WTC11 (cell line): ENCODE measurements at regions not wholly inside any gene's neighbourhood (a gene's known extent, or its start where the extent isn't known, plus 50 kb on each side); places are given as distances from the start of the nearest gene placed in this dataset.

Experiments
- ATAC-seq: fragments of 200-7000 bp; cut with Tn5 transposase; 2 replicates; pipeline ENCODE4 v1.10.0; 2021; ENCODE audit warnings: mild to moderate bottlenecking, moderate library complexity
- CTCF ChIA-PET: fragments of 300-600 bp; sonication (Branson Sonifier 250); formaldehyde crosslinking; loops from one replicate; lab custom pipeline; 2021; ENCODE audit warnings: antibody characterized with exemption; lab: Charles Lee
- POLR2A ChIA-PET: fragments of 350-600 bp; sonication (Branson Sonifier 250); formaldehyde crosslinking; loops from one replicate; lab custom pipeline; 2021; ENCODE audit warnings: antibody characterized with exemption; lab: Charles Lee
- DNase-seq: peaks from one replicate; pipeline ENCODE4 v3.0.0; 2021; ENCODE audit warnings: low spot score
- H3K27ac Mint-ChIP-seq: 2 replicates; pipeline ENCODE4 v1.8.0; 2021; ENCODE audit warnings: mixed read lengths
- H3K27me3 Mint-ChIP-seq: 2 replicates; pipeline ENCODE4 v1.8.0; 2021; ENCODE audit warnings: low read depth, mild to moderate bottlenecking, moderate library complexity, mixed read lengths
- H3K36me3 Mint-ChIP-seq: 2 replicates; pipeline ENCODE4 v1.8.0; 2021; ENCODE audit warnings: mixed read lengths
- H3K4me1 Mint-ChIP-seq: 2 replicates; pipeline ENCODE4 v1.8.0; 2022; ENCODE audit warnings: mixed read lengths
- H3K4me3 Mint-ChIP-seq: 2 replicates; pipeline ENCODE4 v1.8.0; 2021; ENCODE audit warnings: mild to moderate bottlenecking, moderate library complexity, mixed read lengths
- H3K9me3 Mint-ChIP-seq: 2 replicates; pipeline ENCODE4 v1.8.0; 2021; ENCODE audit warnings: mixed read lengths
- ELF4 ChIP-seq: sonication (generic); formaldehyde crosslinking; IDR thresholded peaks from 2 replicates; pipeline ENCODE4 v1.8.1; 2022; ENCODE audit warnings: low read depth, mild to moderate bottlenecking, moderate library complexity, missing genetic modification reagents
- EMX1 ChIP-seq: fragments of 250-450 bp; sonication (Bioruptor Pico); IDR thresholded peaks from 2 replicates; pipeline ENCODE4 v1.8.0; 2021; ENCODE audit warnings: mild to moderate bottlenecking
- ERG ChIP-seq: fragments of 250-450 bp; sonication (Bioruptor Pico); IDR thresholded peaks from 2 replicates; pipeline ENCODE4 v1.8.0; 2021; ENCODE audit warnings: mild to moderate bottlenecking
- FOXJ3 ChIP-seq: sonication (generic); formaldehyde crosslinking; IDR thresholded peaks from 2 replicates; pipeline ENCODE4 v1.9.0; 2021; ENCODE audit warnings: missing genetic modification reagents, mild to moderate bottlenecking, borderline replicate concordance
- FOXK1 ChIP-seq: sonication (generic); formaldehyde crosslinking; IDR thresholded peaks from 2 replicates; pipeline ENCODE4 v1.8.0; 2022; ENCODE audit warnings: mild to moderate bottlenecking, moderate library complexity, missing genetic modification reagents
- FOXP1 ChIP-seq: sonication (generic); formaldehyde crosslinking; IDR thresholded peaks from 2 replicates; pipeline ENCODE4 v1.8.0; 2022; ENCODE audit warnings: missing genetic modification reagents, mild to moderate bottlenecking, moderate library complexity, borderline replicate concordance
- GRHL2 ChIP-seq: fragments of 250-450 bp; sonication (Bioruptor Pico); IDR thresholded peaks from 2 replicates; pipeline ENCODE4 v1.8.0; 2022; ENCODE audit warnings: mild to moderate bottlenecking, moderate library complexity; ENCODE audit not compliant: insufficient replicate concordance, severe bottlenecking
- HMGA2 ChIP-seq: fragments of 250-450 bp; sonication (Bioruptor Pico); IDR thresholded peaks from 2 replicates; pipeline ENCODE4 v1.4.0; 2021; ENCODE audit warnings: mild to moderate bottlenecking, moderate library complexity
- JAZF1 ChIP-seq: fragments of 250-450 bp; sonication (Bioruptor Pico); IDR thresholded peaks from 2 replicates; pipeline ENCODE4 v1.9.0; 2021; ENCODE audit warnings: moderate library complexity, mild to moderate bottlenecking, inconsistent platforms
- MYBL2 ChIP-seq: sonication (generic); formaldehyde crosslinking; IDR thresholded peaks from 2 replicates; pipeline ENCODE4 v1.8.1; 2023; ENCODE audit warnings: mild to moderate bottlenecking, moderate library complexity, missing genetic modification reagents
- NFATC4 ChIP-seq: fragments of 250-450 bp; sonication (Bioruptor Pico); IDR thresholded peaks from 2 replicates; pipeline ENCODE4 v1.9.0; 2021; ENCODE audit warnings: mild to moderate bottlenecking
- NFE2L1 ChIP-seq: sonication (generic); formaldehyde crosslinking; IDR thresholded peaks from 2 replicates; pipeline ENCODE4 v1.8.1; 2023; ENCODE audit warnings: missing genetic modification reagents
- NFYB ChIP-seq: sonication (generic); formaldehyde crosslinking; conservative IDR thresholded peaks from 2 replicates; pipeline ENCODE4 v1.8.0; 2022; ENCODE audit warnings: low read depth, missing genetic modification reagents
- PREB ChIP-seq: sonication (generic); formaldehyde crosslinking; IDR thresholded peaks from 2 replicates; pipeline ENCODE4 v1.8.1; 2022; ENCODE audit warnings: mild to moderate bottlenecking, missing genetic modification reagents, moderate library complexity, borderline replicate concordance
- SMAD3 ChIP-seq: sonication (generic); formaldehyde crosslinking; IDR thresholded peaks from 2 replicates; pipeline ENCODE4 v1.8.0; 2022; ENCODE audit warnings: missing genetic modification reagents, mild to moderate bottlenecking, borderline replicate concordance
- SMAD4 ChIP-seq: sonication (generic); formaldehyde crosslinking; IDR thresholded peaks from 2 replicates; pipeline ENCODE4 v1.8.0; 2022; ENCODE audit warnings: mild to moderate bottlenecking, missing genetic modification reagents
- SP1 ChIP-seq: sonication (generic); formaldehyde crosslinking; conservative IDR thresholded peaks from 2 replicates; pipeline ENCODE4 v1.8.1; 2022; ENCODE audit warnings: missing genetic modification reagents
- TP53 ChIP-seq: sonication (generic); formaldehyde crosslinking; IDR thresholded peaks from 2 replicates; pipeline ENCODE4 v1.8.1; 2023; ENCODE audit warnings: mild to moderate bottlenecking, missing genetic modification reagents
- ZBTB21 ChIP-seq: sonication (generic); formaldehyde crosslinking; IDR thresholded peaks from 2 replicates; pipeline ENCODE4 v1.8.1; 2023; ENCODE audit warnings: mild to moderate bottlenecking, missing genetic modification reagents, borderline replicate concordance
- ZNF121 ChIP-seq: sonication (generic); formaldehyde crosslinking; IDR thresholded peaks from 2 replicates; pipeline ENCODE4 v1.8.0; 2023; ENCODE audit warnings: missing genetic modification reagents
- ZNF138 ChIP-seq: sonication (generic); formaldehyde crosslinking; conservative IDR thresholded peaks from 2 replicates; pipeline ENCODE4 v1.8.1; 2022; ENCODE audit warnings: mild to moderate bottlenecking, moderate library complexity, missing genetic modification reagents
- ZNF232 ChIP-seq: sonication (generic); formaldehyde crosslinking; IDR thresholded peaks from 2 replicates; pipeline ENCODE4 v1.8.0; 2022; ENCODE audit warnings: mild to moderate bottlenecking, missing genetic modification reagents
- ZNF263 ChIP-seq: sonication (generic); formaldehyde crosslinking; IDR thresholded peaks from 2 replicates; pipeline ENCODE4 v1.8.1; 2022; ENCODE audit warnings: low read depth, mild to moderate bottlenecking, moderate library complexity, missing genetic modification reagents
- ZNF512 ChIP-seq: sonication (generic); formaldehyde crosslinking; IDR thresholded peaks from 2 replicates; pipeline ENCODE4 v1.8.1; 2022; ENCODE audit warnings: missing genetic modification reagents, borderline replicate concordance
- TF ChIP-seq, protein P1 (sequence below): sonication (generic); formaldehyde crosslinking; IDR thresholded peaks from 2 replicates; pipeline ENCODE4 v1.8.1; 2022; ENCODE audit warnings: mild to moderate bottlenecking, moderate library complexity, missing genetic modification reagents
- TF ChIP-seq, protein P2 (sequence below): sonication (generic); formaldehyde crosslinking; IDR thresholded peaks from 2 replicates; pipeline ENCODE4 v1.8.1; 2023; ENCODE audit warnings: mild to moderate bottlenecking, missing genetic modification reagents, borderline replicate concordance
- TF ChIP-seq, protein P3 (sequence below): sonication (generic); formaldehyde crosslinking; IDR thresholded peaks from 2 replicates; pipeline ENCODE4 v1.8.1; 2022; ENCODE audit warnings: low read depth, missing genetic modification reagents, borderline replicate concordance
- TF ChIP-seq, protein P4 (sequence below): sonication (generic); formaldehyde crosslinking; conservative IDR thresholded peaks from 2 replicates; pipeline ENCODE4 v1.8.1; 2022; ENCODE audit warnings: mild to moderate bottlenecking, missing genetic modification reagents

DNA sequence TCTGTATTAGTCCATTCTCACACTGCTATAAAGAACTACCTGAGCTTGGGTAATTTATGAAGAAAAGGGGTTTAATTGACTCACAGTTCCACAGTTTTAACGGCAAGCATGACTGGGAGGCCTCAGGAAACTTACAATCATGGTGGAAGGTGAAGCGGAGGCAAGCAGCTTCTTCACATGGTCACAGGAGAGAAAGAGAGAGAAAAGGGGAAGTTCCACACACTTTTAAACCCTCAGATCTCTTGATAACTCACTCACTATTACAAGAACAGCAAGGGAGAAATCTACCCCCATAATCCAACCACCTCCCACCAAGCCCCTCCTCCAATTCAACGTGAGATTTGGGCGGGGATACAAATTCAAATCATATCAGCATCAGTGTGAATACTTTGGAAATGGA lies 133.4 kb upstream of the SLC30A5 start:
- DNase-seq, result no peak
- POLR2A ChIA-PET, result no interaction called here
- Mint-ChIP-seq H3K27me3 (peaks cover 1% of the 10 kb centered on the region; the same call in 1 of the 2 replicates), H3K9me3 (peaks cover 10% of the 10 kb centered on the region), H3K36me3 (peaks cover 3% of the 10 kb centered on the region; the same call in 1 of the 2 replicates), H3K4me1 (peaks cover 7% of the 10 kb centered on the region), H3K27ac (no peak overlapping the region)
- TF ChIP-seq JAZF1 (CRISPR knock-in tag), result no peak
- TF ChIP-seq, protein P1, sequence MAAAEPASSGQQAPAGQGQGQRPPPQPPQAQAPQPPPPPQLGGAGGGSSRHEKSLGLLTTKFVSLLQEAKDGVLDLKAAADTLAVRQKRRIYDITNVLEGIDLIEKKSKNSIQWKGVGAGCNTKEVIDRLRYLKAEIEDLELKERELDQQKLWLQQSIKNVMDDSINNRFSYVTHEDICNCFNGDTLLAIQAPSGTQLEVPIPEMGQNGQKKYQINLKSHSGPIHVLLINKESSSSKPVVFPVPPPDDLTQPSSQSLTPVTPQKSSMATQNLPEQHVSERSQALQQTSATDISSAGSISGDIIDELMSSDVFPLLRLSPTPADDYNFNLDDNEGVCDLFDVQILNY (CRISPR knock-in tag), result no peak
- no peak for TF ChIP-seq SMAD3 (CRISPR knock-in tag)
- no peak for TF ChIP-seq ERG (CRISPR knock-in tag)
- TF ChIP-seq NFATC4 (CRISPR knock-in tag), result no peak
- TF ChIP-seq FOXK1 (CRISPR knock-in tag), result no peak
- no peak for TF ChIP-seq ZNF232 (CRISPR knock-in tag)
- TF ChIP-seq, protein P2, sequence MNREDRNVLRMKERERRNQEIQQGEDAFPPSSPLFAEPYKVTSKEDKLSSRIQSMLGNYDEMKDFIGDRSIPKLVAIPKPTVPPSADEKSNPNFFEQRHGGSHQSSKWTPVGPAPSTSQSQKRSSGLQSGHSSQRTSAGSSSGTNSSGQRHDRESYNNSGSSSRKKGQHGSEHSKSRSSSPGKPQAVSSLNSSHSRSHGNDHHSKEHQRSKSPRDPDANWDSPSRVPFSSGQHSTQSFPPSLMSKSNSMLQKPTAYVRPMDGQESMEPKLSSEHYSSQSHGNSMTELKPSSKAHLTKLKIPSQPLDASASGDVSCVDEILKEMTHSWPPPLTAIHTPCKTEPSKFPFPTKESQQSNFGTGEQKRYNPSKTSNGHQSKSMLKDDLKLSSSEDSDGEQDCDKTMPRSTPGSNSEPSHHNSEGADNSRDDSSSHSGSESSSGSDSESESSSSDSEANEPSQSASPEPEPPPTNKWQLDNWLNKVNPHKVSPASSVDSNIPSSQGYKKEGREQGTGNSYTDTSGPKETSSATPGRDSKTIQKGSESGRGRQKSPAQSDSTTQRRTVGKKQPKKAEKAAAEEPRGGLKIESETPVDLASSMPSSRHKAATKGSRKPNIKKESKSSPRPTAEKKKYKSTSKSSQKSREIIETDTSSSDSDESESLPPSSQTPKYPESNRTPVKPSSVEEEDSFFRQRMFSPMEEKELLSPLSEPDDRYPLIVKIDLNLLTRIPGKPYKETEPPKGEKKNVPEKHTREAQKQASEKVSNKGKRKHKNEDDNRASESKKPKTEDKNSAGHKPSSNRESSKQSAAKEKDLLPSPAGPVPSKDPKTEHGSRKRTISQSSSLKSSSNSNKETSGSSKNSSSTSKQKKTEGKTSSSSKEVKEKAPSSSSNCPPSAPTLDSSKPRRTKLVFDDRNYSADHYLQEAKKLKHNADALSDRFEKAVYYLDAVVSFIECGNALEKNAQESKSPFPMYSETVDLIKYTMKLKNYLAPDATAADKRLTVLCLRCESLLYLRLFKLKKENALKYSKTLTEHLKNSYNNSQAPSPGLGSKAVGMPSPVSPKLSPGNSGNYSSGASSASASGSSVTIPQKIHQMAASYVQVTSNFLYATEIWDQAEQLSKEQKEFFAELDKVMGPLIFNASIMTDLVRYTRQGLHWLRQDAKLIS (CRISPR knock-in tag), result no peak
- TF ChIP-seq, protein P3, sequence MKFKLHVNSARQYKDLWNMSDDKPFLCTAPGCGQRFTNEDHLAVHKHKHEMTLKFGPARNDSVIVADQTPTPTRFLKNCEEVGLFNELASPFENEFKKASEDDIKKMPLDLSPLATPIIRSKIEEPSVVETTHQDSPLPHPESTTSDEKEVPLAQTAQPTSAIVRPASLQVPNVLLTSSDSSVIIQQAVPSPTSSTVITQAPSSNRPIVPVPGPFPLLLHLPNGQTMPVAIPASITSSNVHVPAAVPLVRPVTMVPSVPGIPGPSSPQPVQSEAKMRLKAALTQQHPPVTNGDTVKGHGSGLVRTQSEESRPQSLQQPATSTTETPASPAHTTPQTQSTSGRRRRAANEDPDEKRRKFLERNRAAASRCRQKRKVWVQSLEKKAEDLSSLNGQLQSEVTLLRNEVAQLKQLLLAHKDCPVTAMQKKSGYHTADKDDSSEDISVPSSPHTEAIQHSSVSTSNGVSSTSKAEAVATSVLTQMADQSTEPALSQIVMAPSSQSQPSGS (CRISPR knock-in tag), result no peak
- no peak for TF ChIP-seq EMX1 (CRISPR knock-in tag)
- TF ChIP-seq NFE2L1 (CRISPR knock-in tag), result no peak
- no peak for TF ChIP-seq ZBTB21 (CRISPR knock-in tag)
- TF ChIP-seq FOXJ3 (CRISPR knock-in tag), result no peak
- no peak for TF ChIP-seq ZNF121 (CRISPR knock-in tag)
- no peak for TF ChIP-seq TP53
- no peak for TF ChIP-seq NFYB (CRISPR knock-in tag)
- TF ChIP-seq GRHL2, result no peak
- TF ChIP-seq ELF4 (CRISPR knock-in tag), result no peak
- TF ChIP-seq, protein P4, sequence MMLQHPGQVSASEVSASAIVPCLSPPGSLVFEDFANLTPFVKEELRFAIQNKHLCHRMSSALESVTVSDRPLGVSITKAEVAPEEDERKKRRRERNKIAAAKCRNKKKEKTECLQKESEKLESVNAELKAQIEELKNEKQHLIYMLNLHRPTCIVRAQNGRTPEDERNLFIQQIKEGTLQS, result no peak
- TF ChIP-seq, all 79 proteins: peak for 0
- no peak overlapping the region for H3K4me3 Mint-ChIP-seq
- ATAC-seq, result no peak
- CTCF ChIA-PET, result no interaction called here

DNA sequence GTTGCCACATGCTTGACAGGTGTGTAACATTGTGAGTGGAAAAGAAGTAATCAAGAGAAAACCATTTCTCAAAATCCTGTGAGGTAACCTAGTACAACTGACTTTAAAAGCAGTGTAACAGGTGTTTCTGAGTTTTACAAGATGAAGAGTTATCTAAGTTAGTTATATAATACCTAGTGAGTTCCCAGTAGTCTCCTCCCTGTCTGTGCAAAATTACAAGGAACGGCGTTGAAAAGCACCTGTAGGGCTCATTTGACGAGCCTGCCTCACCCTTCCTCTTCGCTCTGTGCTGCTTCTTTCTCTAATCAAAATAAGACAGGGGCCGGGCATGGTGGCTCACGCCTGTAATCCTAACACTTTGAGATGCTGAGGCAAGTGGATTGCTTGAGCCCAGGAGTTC lies 132.9 kb upstream of the SLC30A5 start:
- Mint-ChIP-seq H3K9me3 (peaks cover 5% of the 10 kb centered on the region), H3K4me3 (no peak overlapping the region), H3K36me3 (peaks cover 3% of the 10 kb centered on the region; the same call in 1 of the 2 replicates), H3K27me3 (no peaks in the 10 kb centered on the region), H3K4me1 (peaks cover 7% of the 10 kb centered on the region), H3K27ac (no peak overlapping the region)
- CTCF ChIA-PET, result interaction anchor here (0.7 kb wide), 1 partner anchor 635 kb away, joined by 4 read pairs; no protein-coding TSS in a partner anchor
- no peak for DNase-seq
- POLR2A ChIA-PET, result no interaction called here
- ATAC-seq, result no peak
- TF ChIP-seq FOXP1 (CRISPR knock-in tag), result no peak
- TF ChIP-seq ZNF263, result no peak
- TF ChIP-seq ZNF512 (CRISPR knock-in tag), result no peak
- TF ChIP-seq ZNF121 (CRISPR knock-in tag), result no peak
- no peak for TF ChIP-seq TP53
- no peak for TF ChIP-seq ZNF138 (CRISPR knock-in tag)
- no peak for TF ChIP-seq SP1 (CRISPR knock-in tag)
- no peak for TF ChIP-seq PREB (CRISPR knock-in tag)
- TF ChIP-seq MYBL2, result no peak
- TF ChIP-seq HMGA2, result no peak
- no peak for TF ChIP-seq SMAD4 (CRISPR knock-in tag)
